ENCODE measurements at regions not wholly inside any gene's neighbourhood (a gene's known extent, or its start where the extent isn't known, plus 50 kb on each side); places are given as distances from the start of the nearest gene placed in this dataset.

GRCh38 chr6:113414511-113414910, 442.6 kb upstream of the MARCKS start:
- no peak for DNase-seq (ENCODE audit: low spot score)

DNA sequence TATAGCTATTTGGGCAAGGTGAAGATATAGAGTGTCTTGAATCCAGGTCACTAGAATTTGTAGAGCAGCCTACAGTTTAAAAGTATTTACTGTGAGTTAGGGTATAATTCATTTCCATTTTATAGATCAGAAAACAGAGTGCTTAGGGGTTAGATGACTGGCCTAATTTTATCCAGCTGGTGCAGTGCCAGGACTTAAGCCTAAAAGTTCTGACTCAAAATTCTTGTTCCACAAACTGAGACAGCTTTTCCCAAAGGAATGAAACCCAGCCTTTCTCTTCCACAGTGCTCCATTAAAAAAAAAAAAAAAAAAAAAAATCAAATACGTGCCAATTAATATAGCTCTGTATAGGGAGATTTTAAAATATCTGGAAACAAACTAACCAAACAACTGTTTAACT, 441.0 kb upstream of the MARCKS start:
- DNase-seq (ENCODE audit: low spot score): no peak

GRCh38 chr6:113420290-113420689, 436.9 kb upstream of the MARCKS start:
- DNase-seq (ENCODE audit: low spot score): no peak

GRCh38 chr6:113421997-113422396, 435.1 kb upstream of the MARCKS start:
- DNase-seq (ENCODE audit: low spot score): no peak

GRCh38 chr6:113423956-113424355, 433.2 kb upstream of the MARCKS start:
- no peak for DNase-seq (ENCODE audit: low spot score)

GRCh38 chr6:113425977-113426660, 431.0 kb upstream of the MARCKS start:
- peak; percentile 32 for DNase-seq (ENCODE audit: low spot score)

DNA sequence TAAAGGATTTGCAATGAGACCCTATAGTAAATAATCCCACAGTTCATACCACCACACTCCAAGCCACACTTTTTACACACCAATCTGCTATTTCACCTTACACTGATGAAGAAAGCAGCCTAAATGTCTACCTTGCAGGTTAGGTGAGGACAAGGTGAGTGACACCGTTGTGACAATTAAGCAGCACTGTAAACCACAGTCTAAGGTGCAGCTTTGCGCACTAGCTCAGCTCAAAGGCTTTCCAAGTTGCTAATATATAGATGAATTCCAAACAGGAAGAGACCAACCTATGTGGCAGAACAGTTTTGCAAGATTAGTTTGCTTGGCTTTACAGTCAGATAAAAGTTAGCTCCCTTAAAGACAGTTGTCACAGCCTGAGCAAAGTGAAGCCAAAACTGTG, 429.5 kb upstream of the MARCKS start:
- DNase-seq (ENCODE audit: low spot score): no peak

- no peak for DNase-seq (ENCODE audit: low spot score)
Observed at GRCh38 chr6:113428702-113429101, 428.4 kb upstream of the MARCKS start.

DNA sequence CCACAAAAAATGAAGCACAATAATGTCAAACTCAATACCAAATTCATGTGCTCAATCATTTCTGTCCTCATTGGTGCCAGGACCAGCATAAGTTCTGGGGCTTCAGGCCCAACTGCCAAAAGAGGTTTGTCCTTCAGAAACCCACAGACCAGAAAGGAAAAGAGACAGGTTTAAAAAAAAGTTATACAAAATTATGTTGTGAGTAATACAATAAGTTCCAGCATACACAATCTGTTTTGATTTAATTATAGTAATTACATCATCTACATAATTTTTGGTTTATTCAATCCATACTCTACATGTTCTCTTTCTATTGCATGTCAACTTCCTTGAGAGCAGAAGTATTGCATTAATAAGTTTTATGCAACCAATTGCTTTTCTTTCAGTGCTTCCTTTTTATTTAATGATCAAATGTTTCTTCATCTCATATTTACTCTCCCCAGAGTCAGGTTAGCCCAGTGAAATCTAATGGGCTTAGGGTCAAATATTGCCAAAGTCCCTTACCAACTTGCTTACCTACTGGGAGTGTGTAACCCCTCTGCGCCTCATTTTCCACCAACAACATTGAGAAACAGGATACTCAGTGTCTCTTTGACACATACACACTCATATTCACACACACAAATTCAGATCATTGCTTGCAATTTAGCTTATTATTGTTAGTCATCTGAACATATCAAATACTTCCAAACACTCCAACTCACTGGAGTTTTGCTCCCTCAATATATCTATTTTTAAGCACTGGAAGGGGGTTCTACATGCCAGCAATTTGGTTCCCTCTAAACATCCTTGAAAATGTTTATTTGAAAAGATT, 424.4 kb upstream of the MARCKS start:
- no peak for DNase-seq (ENCODE audit: low spot score)

DNA sequence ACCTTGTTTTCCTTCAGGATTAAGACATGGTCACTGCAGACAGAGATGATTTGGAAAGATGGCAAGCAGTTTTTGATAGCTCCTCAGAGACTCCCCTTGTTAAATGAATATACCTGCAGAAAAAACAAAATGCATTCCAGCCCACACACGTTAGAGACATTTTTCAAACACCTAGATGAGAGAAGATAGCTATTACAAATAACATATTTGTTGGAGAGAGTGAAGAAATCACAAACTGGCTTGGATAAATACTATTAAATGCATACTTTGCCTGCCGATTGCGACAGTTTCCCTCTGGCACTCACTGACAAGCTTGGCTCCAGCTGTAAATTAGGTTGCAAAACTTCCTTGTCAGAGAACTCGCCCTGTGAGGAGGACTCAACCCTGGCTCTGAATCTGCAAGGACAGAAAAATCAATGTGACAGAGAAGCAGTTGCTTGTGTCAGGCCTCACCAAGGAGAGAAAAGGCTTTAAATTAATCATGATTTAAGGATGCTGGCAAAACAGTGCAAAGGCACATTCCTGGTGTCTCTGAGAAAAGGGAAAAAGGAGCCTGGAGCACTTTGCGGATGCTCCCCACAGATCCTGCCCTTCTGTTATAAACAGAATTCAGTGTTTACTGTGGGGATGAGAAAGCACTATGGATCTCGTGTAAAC, 423.7 kb upstream of the MARCKS start:
- DNase-seq (ENCODE audit: low spot score): no peak

- DNase-seq (ENCODE audit: low spot score): no peak
Observed at GRCh38 chr6:113434641-113435040, 422.5 kb upstream of the MARCKS start.

GRCh38 chr6:113437566-113437965, 419.6 kb upstream of the MARCKS start:
- no peak for DNase-seq (ENCODE audit: low spot score)

DNA sequence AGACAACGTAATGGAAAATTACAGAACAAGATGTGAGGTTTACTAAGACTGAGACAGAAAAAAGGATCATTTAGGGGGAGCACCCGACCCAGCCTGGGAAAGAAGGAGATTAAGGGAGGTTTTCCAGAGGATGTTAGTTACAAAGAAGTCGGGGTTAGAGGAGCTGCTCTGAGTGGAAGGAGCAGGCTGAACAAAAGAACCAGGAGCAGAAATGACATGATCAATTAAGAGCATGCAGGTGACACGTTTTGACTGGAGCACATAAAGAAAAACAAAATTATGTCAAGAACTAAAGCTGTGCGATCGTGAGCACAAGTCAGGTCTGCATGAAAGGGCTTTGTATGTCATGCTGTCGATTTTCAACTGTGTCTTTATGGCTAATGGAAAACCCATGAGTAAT, 417.3 kb upstream of the MARCKS start:
- DNase-seq (ENCODE audit: low spot score): no peak

GRCh38 chr6:113442040-113442439, 415.1 kb upstream of the MARCKS start:
- no peak for DNase-seq (ENCODE audit: low spot score)

GRCh38 chr6:113445201-113445600, 411.9 kb upstream of the MARCKS start:
- DNase-seq (ENCODE audit: low spot score): no peak

GRCh38 chr6:113447088-113447831, 409.9 kb upstream of the MARCKS start:
- no peak for DNase-seq (ENCODE audit: low spot score)

DNA sequence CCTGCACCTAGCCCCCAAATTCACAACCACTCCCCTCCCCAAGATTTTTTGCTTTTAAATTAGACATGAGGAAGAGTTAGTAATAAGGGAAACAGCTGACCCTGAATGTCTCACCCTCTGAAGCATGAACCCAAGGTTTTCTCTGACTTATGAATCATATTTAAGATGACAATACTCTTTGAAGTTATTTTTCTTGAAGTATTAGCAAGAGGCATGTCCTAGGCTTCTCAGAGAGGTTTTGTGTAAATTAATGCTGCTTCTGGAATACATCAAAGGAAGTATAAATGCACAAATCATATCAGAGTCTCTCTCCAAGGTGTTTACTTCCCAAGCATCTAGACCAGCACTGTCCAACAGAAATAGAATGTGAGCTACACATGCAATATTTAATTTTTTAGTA, 408.1 kb upstream of the MARCKS start:
- DNase-seq (ENCODE audit: low spot score): no peak

DNA sequence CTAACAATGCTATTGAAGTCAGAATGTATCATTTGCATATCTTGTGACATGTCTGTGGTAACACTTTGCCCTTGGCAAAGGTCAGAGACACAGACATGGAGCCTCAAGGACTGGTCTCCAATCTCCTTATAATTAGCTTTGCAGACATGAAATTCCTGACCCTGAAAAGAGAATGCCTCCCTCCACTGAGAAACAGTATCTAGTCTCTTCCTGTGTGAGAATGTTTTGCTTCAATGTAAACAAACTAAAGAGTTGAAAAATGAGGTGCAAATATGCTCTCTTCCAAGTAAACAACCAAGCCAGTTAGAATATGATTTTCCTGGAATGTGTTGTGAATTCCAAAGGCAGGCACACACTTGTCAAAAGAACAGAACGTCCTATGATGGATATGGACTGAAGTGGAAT, 407.1 kb upstream of the MARCKS start:
- DNase-seq (ENCODE audit: low spot score): no peak

DNA sequence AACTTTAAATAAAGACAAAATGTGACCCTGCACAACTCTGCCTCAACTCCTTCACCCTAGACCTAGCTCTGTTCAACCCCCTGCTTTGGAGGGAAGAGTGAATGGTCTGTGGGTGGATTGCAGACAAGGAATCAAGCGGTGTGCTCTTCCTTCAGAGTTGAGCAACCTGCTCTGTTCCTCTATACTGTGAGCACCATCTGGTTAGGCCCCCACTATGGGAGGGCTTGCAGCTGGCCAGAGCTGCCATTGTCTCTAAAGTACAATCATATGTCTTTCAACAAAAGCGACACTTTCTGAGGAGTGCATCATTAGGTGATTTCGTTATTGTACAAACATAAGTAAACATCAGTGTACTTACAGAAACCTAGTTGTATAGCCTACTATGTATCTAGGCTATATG, 406.1 kb upstream of the MARCKS start:
- DNase-seq (ENCODE audit: low spot score): no peak

GRCh38 chr6:113457198-113457597, 399.9 kb upstream of the MARCKS start:
- DNase-seq (ENCODE audit: low spot score): no peak

DNA sequence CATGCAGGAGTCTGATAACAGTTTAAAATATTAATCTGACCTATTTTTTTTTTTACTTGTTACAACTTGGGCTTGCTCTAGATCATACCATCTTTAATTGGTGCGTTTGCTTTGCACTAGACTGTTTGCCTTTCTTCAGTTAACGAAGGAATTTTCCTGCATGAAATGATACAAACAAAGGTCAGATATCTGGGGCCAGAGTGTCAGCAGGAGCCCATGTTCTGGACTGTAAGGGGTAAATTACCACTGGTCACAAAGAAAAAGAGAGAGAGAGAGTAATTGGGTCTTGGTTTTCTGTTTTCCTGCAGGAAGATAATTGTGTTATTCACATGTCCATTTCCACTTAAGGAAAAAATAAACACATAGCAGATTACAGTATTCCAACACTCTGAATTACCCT, 399.4 kb upstream of the MARCKS start:
- no peak for DNase-seq (ENCODE audit: low spot score)

DNA sequence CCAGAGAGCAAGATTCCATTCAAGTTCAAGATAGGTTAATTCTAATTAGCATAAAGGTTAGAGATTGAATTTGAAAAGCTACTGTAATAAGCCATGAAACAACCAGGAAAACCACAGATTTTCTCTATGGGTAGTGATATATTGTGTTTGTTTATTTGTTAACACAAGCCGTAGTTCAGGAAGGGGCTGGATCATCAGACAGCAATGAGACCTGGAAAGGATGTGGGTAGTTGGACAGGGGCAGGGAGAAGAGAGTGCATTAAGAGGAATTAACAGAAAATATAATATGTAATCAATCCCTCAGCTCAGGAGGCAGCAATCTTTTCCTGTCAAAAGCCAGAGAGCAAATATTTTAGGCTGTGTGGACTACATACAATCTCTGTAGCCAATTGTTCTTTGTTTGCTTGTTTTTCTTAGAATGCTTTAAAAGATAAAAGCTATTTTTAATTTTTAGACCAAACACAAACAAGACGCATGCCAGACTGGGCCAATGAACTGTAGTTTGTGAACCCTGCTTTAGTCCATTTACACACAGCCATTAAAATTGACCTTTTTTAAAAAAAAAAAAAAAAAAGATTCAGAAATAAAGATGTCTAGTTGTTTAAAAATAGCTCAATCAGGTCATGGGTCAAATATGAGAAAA, 398.7 kb upstream of the MARCKS start:
- no peak for DNase-seq (ENCODE audit: low spot score)
